GM12878 (cell line): ENCODE measurements at regions not wholly inside any gene's neighbourhood (a gene's known extent, or its start where the extent isn't known, plus 50 kb on each side); places are given as distances from the start of the nearest gene placed in this dataset.

ENCODE experiments used
- ATAC-seq: fragments of 200-7000 bp; cut with Tn5 transposase; 3 replicates; pipeline ENCODE4 v1.9.1; 2020; ENCODE audit warnings: mild to moderate bottlenecking, moderate library complexity
- BruUV-seq: library from RNA; stranded (reverse); fragments of 400-500 nt; replicated peaks from 2 replicates; lab custom pipeline; 2021; lab: Mats Ljungman, UMichigan
- CTCF ChIA-PET: fragments of 300-600 bp; sonication (Branson Sonifier 250); formaldehyde crosslinking; extraction: SDS; loops from one replicate; lab custom pipeline; 2021; ENCODE audit warnings: inconsistent platforms; lab: Yijun Ruan, JAX
- POLR2A ChIA-PET: fragments of 350-600 bp; formaldehyde crosslinking; extraction: SDS; loops from one replicate; lab custom pipeline; 2021; ENCODE audit warnings: inconsistent platforms; lab: Charles Lee
- RAD21 ChIA-PET: fragments of 300-600 bp; sonication (Branson Sonifier 250); formaldehyde crosslinking; loops from one replicate; lab custom pipeline; 2023; ENCODE audit warnings: antibody characterized with exemption; ENCODE audit not compliant: unreplicated experiment; lab: Charles Lee
- SMC1A ChIA-PET: fragments of 300-600 bp; sonication (Branson Sonifier 250); formaldehyde crosslinking; loops from one replicate; lab custom pipeline; 2023; ENCODE audit not compliant: unreplicated experiment, uncharacterized antibody; lab: Charles Lee
- DNase-seq: peaks from one replicate; pipeline ENCODE4 v3.0.0-alpha.2; 2011; ENCODE audit warnings: low read depth, low spot score
- FAIRE-seq: peaks from 3 replicates; lab custom pipeline; 2011; peaks lifted over from hg19 to GRCh38; lab: Jason Lieb, UNC
- H2AFZ ChIP-seq: 2 replicates; pipeline ENCODE4 v1.6.0; 2011; ENCODE audit warnings: low read depth, low read length, control low read depth; ENCODE audit not compliant: control insufficient read depth
- H3K27ac ChIP-seq: 2 replicates; pipeline ENCODE4 v1.5.1; 2011; ENCODE audit warnings: control low read depth; ENCODE audit not compliant: control insufficient read depth, insufficient read depth
- H3K27me3 ChIP-seq, 2 experiments: replicated peaks in 1 of 2; 2 replicates each; pipeline versions ENCODE4 v1.6.0 to v1.6.1; 2011; ENCODE audit warnings: low read length in 1 of 2; ENCODE audit not compliant: control insufficient read depth in 2 of 2, insufficient read depth in 2 of 2
- H3K36me3 ChIP-seq, 2 experiments: 2 replicates each; pipeline ENCODE4 v1.5.1; 2011; ENCODE audit warnings: low read length in 1 of 2; ENCODE audit not compliant: control insufficient read depth in 2 of 2, insufficient read depth in 2 of 2
- H3K4me1 ChIP-seq: 2 replicates; pipeline ENCODE4 v1.6.1; 2011; ENCODE audit warnings: mild to moderate bottlenecking, low read length, moderate library complexity, mixed read lengths; ENCODE audit not compliant: control insufficient read depth, insufficient read depth
- H3K4me2 ChIP-seq: 2 replicates; pipeline ENCODE4 v1.6.0; 2011; ENCODE audit warnings: control low read depth; ENCODE audit not compliant: control insufficient read depth, insufficient read depth
- H3K4me3 ChIP-seq: fragments of 200-600 bp; sonication (generic); 2 replicates; pipeline ENCODE4 v1.5.1; 2016
- H3K79me2 ChIP-seq: 2 replicates; pipeline ENCODE4 v1.6.0; 2011; ENCODE audit warnings: low read length; ENCODE audit not compliant: control insufficient read depth, insufficient read depth
- H3K9ac ChIP-seq: 2 replicates; pipeline ENCODE4 v1.8.0; 2011; ENCODE audit warnings: low read length, control low read depth, mixed read lengths; ENCODE audit not compliant: control insufficient read depth, insufficient read depth
- H3K9me3 ChIP-seq: replicated peaks from 3 replicates; pipeline ENCODE4 v1.5.1; 2011; ENCODE audit warnings: mild to moderate bottlenecking, low read length; ENCODE audit not compliant: control insufficient read depth, insufficient read depth
- H4K20me1 ChIP-seq: 2 replicates; pipeline ENCODE4 v1.6.0; 2011; ENCODE audit not compliant: control insufficient read depth, insufficient read depth
- ATF7 ChIP-seq: fragments of 450-650 bp; IDR thresholded peaks from 2 replicates; pipeline ENCODE4 v1.6.1; 2016; ENCODE audit warnings: low read depth, mild to moderate bottlenecking
- BCLAF1 ChIP-seq: fragments of 450-650 bp; IDR thresholded peaks from 2 replicates; pipeline ENCODE4 v1.6.1; 2017; ENCODE audit warnings: antibody characterized with exemption, mild to moderate bottlenecking, moderate library complexity
- CBX5 ChIP-seq: sonication (generic); IDR thresholded peaks from 2 replicates; pipeline ENCODE4 v1.6.1; 2016; ENCODE audit warnings: low read depth, moderate library complexity, mild to moderate bottlenecking, inconsistent platforms
- CHD1 ChIP-seq: IDR thresholded peaks from 2 replicates; pipeline ENCODE4 v1.6.1; 2012; ENCODE audit warnings: low read depth, low read length, improper control_type of control experiment
- E2F8 ChIP-seq: fragments of 450-650 bp; IDR thresholded peaks from 2 replicates; pipeline ENCODE4 v1.6.1; 2018; ENCODE audit warnings: mild to moderate bottlenecking, low read depth, moderate library complexity; ENCODE audit not compliant: partially characterized antibody
- ESRRA ChIP-seq: IDR thresholded peaks from 2 replicates; pipeline ENCODE4 v1.6.1; 2012; ENCODE audit warnings: mild to moderate bottlenecking, low read length, improper control_type of control experiment
- MEF2A ChIP-seq: IDR thresholded peaks from 2 replicates; pipeline ENCODE4 v1.6.1; 2011; ENCODE audit warnings: low read depth, mild to moderate bottlenecking, low read length, moderate library complexity; ENCODE audit not compliant: insufficient read depth
- NFYA ChIP-seq: IDR thresholded peaks from 2 replicates; pipeline ENCODE4 v1.6.1; 2011; ENCODE audit warnings: low read depth, mild to moderate bottlenecking, low read length, improper control_type of control experiment, borderline replicate concordance
- POU2F2 ChIP-seq: IDR thresholded peaks from 3 replicates; pipeline ENCODE4 v1.6.1; 2011; ENCODE audit warnings: low read depth, mild to moderate bottlenecking, low read length, borderline replicate concordance
- SIX5 ChIP-seq: IDR thresholded peaks from 2 replicates; pipeline ENCODE4 v1.6.1; 2011; ENCODE audit warnings: mild to moderate bottlenecking, low read depth, low read length, moderate library complexity; ENCODE audit not compliant: severe bottlenecking
- SUPT20H ChIP-seq: IDR thresholded peaks from 2 replicates; pipeline ENCODE4 v1.6.1; 2011; ENCODE audit warnings: low read depth, mild to moderate bottlenecking, low read length, moderate library complexity, borderline replicate concordance; ENCODE audit not compliant: control insufficient read depth
- TARDBP ChIP-seq: IDR thresholded peaks from 2 replicates; pipeline ENCODE4 v1.6.1; 2016; ENCODE audit warnings: borderline replicate concordance
- ZBTB11 ChIP-seq: fragments of 450-650 bp; formaldehyde crosslinking; IDR thresholded peaks from 2 replicates; pipeline ENCODE4 v1.5.0; 2022; ENCODE audit warnings: mild to moderate bottlenecking, missing genetic modification characterization
- ZNF384 ChIP-seq: IDR thresholded peaks from 2 replicates; pipeline ENCODE4 v1.6.1; 2012; ENCODE audit warnings: low read depth, mild to moderate bottlenecking, low read length, improper control_type of control experiment, borderline replicate concordance
- WGBS: methylation state at CpG from one replicate; pipeline ENCODE4 v1.1.6; 2016; ENCODE audit warnings: low lambda C conversion rate; ENCODE audit not compliant: insufficient replicate concordance, insufficient coverage; ENCODE audit errors: missing lambda C conversion rate; 5-methylcytosine and 5-hydroxymethylcytosine counted together
- in situ Hi-C: fragments of 300-500 bp; cut with MboI; formaldehyde crosslinking; loops from 9 replicates; pipeline ENCODE4 v1.14.3; 2018; ENCODE audit warnings: mixed read lengths
- intact Hi-C: fragments of 100-400 bp; cut with micrococcal nuclease; formaldehyde crosslinking; loops from one replicate; pipeline ENCODE4 v1.14.2; 2022; ENCODE audit not compliant: unreplicated experiment

GRCh38 chr5:4781299-4781698, 358.8 kb upstream of the ADAMTS16 start:
- ChIA-PET CTCF (no interaction called here), RAD21 (no interaction called here), SMC1A (no interaction called here), POLR2A (no interaction called here)
- H2AFZ ChIP-seq = no peak overlapping the region
- no peak overlapping the region for H3K4me2 ChIP-seq
- no peak overlapping the region for H3K4me3 ChIP-seq
- intact Hi-C loops (no loop called here), in situ Hi-C loops (no loop called here)
- H3K36me3 ChIP-seq = no peaks in the 10 kb centered on the region
- no peaks in the 10 kb centered on the region for H4K20me1 ChIP-seq
- ATAC-seq (no peak), DNase-seq (no peak), FAIRE-seq (no peak)
- no TSS peak for BruUV-seq
- WGBS = 13% methylated on average over 6 of the region's 6 CpGs
- no peaks in the 10 kb centered on the region; the same call in 2 of the 3 replicates for H3K9me3 ChIP-seq
- H3K27ac ChIP-seq = no peak overlapping the region
- H3K27me3 ChIP-seq = no peaks in the 10 kb centered on the region
- H3K9ac ChIP-seq = no peak overlapping the region
- no peaks in the 10 kb centered on the region for H3K4me1 ChIP-seq
- no peaks in the 10 kb centered on the region for H3K79me2 ChIP-seq
- TF ChIP-seq TARDBP = no peak
- no peak for TF ChIP-seq E2F8
- no peak for TF ChIP-seq BCLAF1
- TF ChIP-seq MEF2A = no peak
- TF ChIP-seq POU2F2 = no peak
- no peak for TF ChIP-seq NFYA
- TF ChIP-seq CBX5 = no peak
- no peak for TF ChIP-seq ZBTB11 (CRISPR knock-in tag)
- no peak for TF ChIP-seq SIX5
- no peak for TF ChIP-seq SUPT20H
- TF ChIP-seq ESRRA = no peak
- TF ChIP-seq CHD1 = no peak
- TF ChIP-seq ZNF384 = no peak
- TF ChIP-seq ATF7 = no peak
